IMR-90 (cell line): ENCODE measurements at regions not wholly inside any gene's neighbourhood (a gene's known extent, or its start where the extent isn't known, plus 50 kb on each side); places are given as distances from the start of the nearest gene placed in this dataset.

Experiments used
- ATAC-seq: fragments of 200-7000 bp; cut with Tn5 transposase; 2 replicates; pipeline ENCODE4 v1.9.1; 2020; ENCODE audit warnings: low read depth, mild to moderate bottlenecking, moderate library complexity
- BruUV-seq: library from RNA; stranded (reverse); fragments of 400-500 nt; replicated peaks from 2 replicates; lab custom pipeline; 2021; lab: Mats Ljungman, UMichigan
- CTCF ChIA-PET: fragments of 300-600 bp; formaldehyde crosslinking; extraction: SDS; loops from one replicate; lab custom pipeline; 2021; ENCODE audit warnings: antibody characterized with exemption; lab: Yijun Ruan, JAX
- POLR2A ChIA-PET: fragments of 300-600 bp; sonication (Branson Sonifier 250); formaldehyde crosslinking; loops from one replicate; lab custom pipeline; 2022; ENCODE audit warnings: antibody characterized with exemption; ENCODE audit not compliant: unreplicated experiment; lab: Charles Lee
- DNase-seq: peaks from one replicate; pipeline ENCODE4 v3.0.0; 2013
- H2AFZ ChIP-seq: replicated peaks from 2 replicates; pipeline ENCODE3; 2013; ENCODE audit warnings: low read length, mild to moderate bottlenecking; ENCODE audit not compliant: poor library complexity
- H2AK5ac ChIP-seq: 2 replicates; pipeline ENCODE4 v1.6.1; 2013; ENCODE audit warnings: low read depth, low read length, inconsistent platforms
- H2AK9ac ChIP-seq: replicated peaks from 2 replicates; pipeline ENCODE3; 2013; ENCODE audit warnings: mild to moderate bottlenecking, low read depth, low read length, moderate library complexity; ENCODE audit not compliant: poor library complexity
- H2BK120ac ChIP-seq: 2 replicates; pipeline ENCODE4 v1.6.1; 2013; ENCODE audit warnings: low read depth, low read length, inconsistent platforms
- H2BK15ac ChIP-seq: 3 replicates; pipeline ENCODE4 v1.6.1; 2013; ENCODE audit warnings: low read depth, low read length, inconsistent platforms
- H2BK20ac ChIP-seq: 2 replicates; pipeline ENCODE4 v1.6.1; 2013; ENCODE audit warnings: low read depth, mild to moderate bottlenecking, inconsistent platforms, low read length, moderate library complexity
- H2BK5ac ChIP-seq: 2 replicates; pipeline ENCODE4 v1.6.1; 2013; ENCODE audit warnings: mild to moderate bottlenecking, low read depth, low read length, inconsistent platforms; ENCODE audit not compliant: poor library complexity, severe bottlenecking
- H3K14ac ChIP-seq: replicated peaks from 2 replicates; pipeline ENCODE4 v1.6.1; 2013; ENCODE audit warnings: low read depth, low read length, inconsistent platforms
- H3K18ac ChIP-seq: 2 replicates; pipeline ENCODE4 v1.6.1; 2013; ENCODE audit warnings: low read depth, low read length, control low read depth
- H3K23ac ChIP-seq: 2 replicates; pipeline ENCODE4 v1.6.1; 2013; ENCODE audit warnings: low read depth, low read length, inconsistent platforms
- H3K27ac ChIP-seq: 2 replicates; pipeline ENCODE4 v1.5.1; 2013; ENCODE audit warnings: mild to moderate bottlenecking, control low read depth, low read length; ENCODE audit not compliant: insufficient read depth
- H3K27me3 ChIP-seq: 2 replicates; pipeline ENCODE4 v1.6.1; 2013; ENCODE audit warnings: low read length; ENCODE audit not compliant: control insufficient read depth, insufficient read depth
- H3K36me3 ChIP-seq: 2 replicates; pipeline ENCODE4 v1.6.1; 2013; ENCODE audit warnings: low read length, mixed read lengths; ENCODE audit not compliant: control insufficient read depth, insufficient read depth
- H3K4ac ChIP-seq: 2 replicates; pipeline ENCODE4 v1.6.1; 2013; ENCODE audit warnings: low read depth, low read length, inconsistent platforms
- H3K4me1 ChIP-seq: 2 replicates; pipeline ENCODE4 v1.6.1; 2013; ENCODE audit warnings: low read length, mixed read lengths; ENCODE audit not compliant: control insufficient read depth, insufficient read depth
- H3K4me2 ChIP-seq: 2 replicates; pipeline ENCODE4 v1.6.1; 2013; ENCODE audit warnings: low read depth, mild to moderate bottlenecking, control low read depth, low read length, moderate library complexity
- H3K4me3 ChIP-seq: 2 replicates; pipeline ENCODE4 v1.5.1; 2013; ENCODE audit warnings: low read depth, mild to moderate bottlenecking, control low read depth, low read length, moderate library complexity; ENCODE audit not compliant: insufficient read depth
- H3K56ac ChIP-seq: 2 replicates; pipeline ENCODE4 v1.6.1; 2013; ENCODE audit warnings: low read length, inconsistent platforms; ENCODE audit not compliant: insufficient read depth; ENCODE audit errors: extremely low read depth
- H3K79me1 ChIP-seq, 2 experiments: 2 replicates each; pipeline ENCODE4 v1.6.1; 2013; ENCODE audit warnings: low read length in 2 of 2, inconsistent platforms in 1 of 2, low read depth in 1 of 2
- H3K9ac ChIP-seq: 2 replicates; pipeline ENCODE4 v1.6.1; 2013; ENCODE audit warnings: low read depth, low read length, control low read depth
- H3K9me1 ChIP-seq: 2 replicates; pipeline ENCODE4 v1.6.1; 2013; ENCODE audit warnings: low read length, inconsistent platforms; ENCODE audit not compliant: insufficient read depth
- H3K9me3 ChIP-seq: 2 replicates; pipeline ENCODE4 v1.6.1; 2013; ENCODE audit warnings: low read length; ENCODE audit not compliant: control insufficient read depth, insufficient read depth
- H4K20me1 ChIP-seq: 2 replicates; pipeline ENCODE4 v1.6.1; 2013; ENCODE audit warnings: low read length, inconsistent platforms; ENCODE audit not compliant: insufficient read depth
- H4K5ac ChIP-seq: 2 replicates; pipeline ENCODE4 v1.6.1; 2013; ENCODE audit warnings: mild to moderate bottlenecking, low read depth, low read length, control low read depth
- H4K8ac ChIP-seq, 2 experiments: 2 replicates each; pipeline ENCODE4 v1.6.1; 2013; ENCODE audit warnings: low read depth in 2 of 2, low read length in 2 of 2, control low read depth in 1 of 2, inconsistent platforms in 1 of 2
- H4K91ac ChIP-seq: 2 replicates; pipeline ENCODE4 v1.6.1; 2013; ENCODE audit warnings: low read depth, low read length, inconsistent platforms; ENCODE audit not compliant: insufficient read depth
- BHLHE40 ChIP-seq: fragments of 150-350 bp; IDR thresholded peaks from 2 replicates; pipeline ENCODE4 v1.6.1; 2016; ENCODE audit warnings: mild to moderate bottlenecking, low read depth, low read length
- CEBPB ChIP-seq: IDR thresholded peaks from 2 replicates; pipeline ENCODE4 v1.6.1; 2012; ENCODE audit warnings: low read depth, low read length, improper control_type of control experiment
- CHD1 ChIP-seq: IDR thresholded peaks from 2 replicates; pipeline ENCODE4 v1.6.1; 2012; ENCODE audit warnings: low read depth, low read length, improper control_type of control experiment
- CTCF ChIP-seq: conservative IDR thresholded peaks from 2 replicates; pipeline ENCODE4 v1.5.1; 2012; ENCODE audit warnings: mild to moderate bottlenecking, low read depth, low read length, improper control_type of control experiment
- ELK1 ChIP-seq: fragments of 150-350 bp; IDR thresholded peaks from 2 replicates; pipeline ENCODE4 v1.6.1; 2016; ENCODE audit warnings: low read depth, mild to moderate bottlenecking, low read length, moderate library complexity, borderline replicate concordance
- FOS ChIP-seq: fragments of 150-350 bp; IDR thresholded peaks from 2 replicates; pipeline ENCODE4 v1.6.1; 2016; ENCODE audit warnings: low read depth, low read length
- MAFK ChIP-seq: IDR thresholded peaks from 2 replicates; pipeline ENCODE4 v1.6.1; 2012; ENCODE audit warnings: low read depth, low read length, improper control_type of control experiment
- MAZ ChIP-seq: IDR thresholded peaks from 2 replicates; pipeline ENCODE4 v1.6.1; 2012; ENCODE audit warnings: low read depth, mild to moderate bottlenecking, low read length, improper control_type of control experiment, moderate library complexity, borderline replicate concordance
- MXI1 ChIP-seq: IDR thresholded peaks from 2 replicates; pipeline ENCODE4 v1.6.1; 2012; ENCODE audit warnings: low read depth, mild to moderate bottlenecking, low read length, moderate library complexity, borderline replicate concordance
- POLR2A ChIP-seq: IDR thresholded peaks from 2 replicates; pipeline ENCODE4 v1.6.1; 2012; ENCODE audit warnings: mild to moderate bottlenecking, low read depth, low read length
- RAD21 ChIP-seq: IDR thresholded peaks from 2 replicates; pipeline ENCODE4 v1.6.1; 2012; ENCODE audit warnings: low read length, improper control_type of control experiment
- RCOR1 ChIP-seq: IDR thresholded peaks from 2 replicates; pipeline ENCODE4 v1.6.1; 2012; ENCODE audit warnings: mild to moderate bottlenecking, low read length, improper control_type of control experiment; ENCODE audit not compliant: insufficient replicate concordance
- RFX5 ChIP-seq: IDR thresholded peaks from 2 replicates; pipeline ENCODE4 v1.8.0; 2012; ENCODE audit warnings: low read depth, mild to moderate bottlenecking, low read length, moderate library complexity
- SMC3 ChIP-seq: fragments of 150-350 bp; IDR thresholded peaks from 2 replicates; pipeline ENCODE4 v1.6.1; 2016; ENCODE audit warnings: low read depth, mild to moderate bottlenecking, antibody characterized with exemption, low read length, moderate library complexity
- WGBS, 2 experiments: methylation state at CpG; one replicate each; pipeline versions ENCODE4 v1.1.5 to v1.1.7; 2013; ENCODE audit warnings: missing lambda C conversion rate in 2 of 2; ENCODE audit not compliant: insufficient read length in 1 of 2; ENCODE audit errors: extremely low coverage in 2 of 2; 5-methylcytosine and 5-hydroxymethylcytosine counted together
- dilution Hi-C: fragments of 300-500 bp; cut with HindIII; formaldehyde crosslinking; loops from one replicate; pipeline ENCODE4 v1.14.3; 2018; ENCODE audit warnings: low sequenced_read_pairs; ENCODE audit not compliant: unreplicated experiment
- in situ Hi-C: fragments of 300-500 bp; cut with MboI; formaldehyde crosslinking; loops from 3 replicates; pipeline ENCODE4 v1.14.3; 2019; ENCODE audit warnings: low sequenced_read_pairs, inconsistent platforms, mixed read lengths
- intact Hi-C: fragments of 100-400 bp; cut with micrococcal nuclease; formaldehyde crosslinking; loops from 2 replicates; pipeline ENCODE4 v1.10.0; 2022

- H3K27me3 ChIP-seq, result no peaks in the 10 kb centered on the region
- no peak overlapping the region for H3K18ac ChIP-seq
- H2AK9ac ChIP-seq, result no peak overlapping the region
- H2AFZ ChIP-seq, result no peak overlapping the region
- no peak overlapping the region for H3K4me3 ChIP-seq
- H3K9me3 ChIP-seq, result no peaks in the 10 kb centered on the region
- no peak overlapping the region for H4K5ac ChIP-seq
- no peak overlapping the region for H2AK5ac ChIP-seq
- CTCF ChIA-PET, result no interaction called here
- no peaks in the 10 kb centered on the region for H3K36me3 ChIP-seq
- H3K27ac ChIP-seq, result no peak overlapping the region
- POLR2A ChIA-PET, result no interaction called here
- in situ Hi-C loops, result no loop called here
- WGBS, 2 experiments, result no CpG with 5 or more reads among the region's 3 CpGs
- H2BK20ac ChIP-seq, result no peak overlapping the region
- no peak overlapping the region for H3K23ac ChIP-seq
- intact Hi-C loops, result no loop called here
- DNase-seq (no peak), ATAC-seq (no peak)
- H3K56ac ChIP-seq, result no peak overlapping the region
- H3K4me2 ChIP-seq, result no peak overlapping the region
- H3K9me1 ChIP-seq, result no peaks in the 10 kb centered on the region
- H4K8ac ChIP-seq, result no peak overlapping the region
- H2BK15ac ChIP-seq, result no peak overlapping the region
- H2BK5ac ChIP-seq, result no peak overlapping the region
- H3K4me1 ChIP-seq, result no peaks in the 10 kb centered on the region
- H3K14ac ChIP-seq, result no peak overlapping the region
- TF ChIP-seq MXI1, result no peak
- no peak for TF ChIP-seq CHD1
- no peak for TF ChIP-seq CEBPB
- no peak for TF ChIP-seq MAFK
- no peak for TF ChIP-seq RAD21
- TF ChIP-seq ELK1, result no peak
- no peak for TF ChIP-seq SMC3
- no peak for TF ChIP-seq RCOR1
- no peak for TF ChIP-seq FOS
- TF ChIP-seq POLR2A, result no peak
- no peak for TF ChIP-seq BHLHE40
- no peak for TF ChIP-seq CTCF
- no peak for TF ChIP-seq RFX5
- no peak for TF ChIP-seq MAZ
- dilution Hi-C loops, result no loop called here
- no peaks in the 10 kb centered on the region for H3K79me1 ChIP-seq
- no peak overlapping the region for H3K9ac ChIP-seq
- H2BK120ac ChIP-seq, result no peak overlapping the region
- H3K4ac ChIP-seq, result no peak overlapping the region
- no TSS peak for BruUV-seq
- H4K20me1 ChIP-seq, result no peaks in the 10 kb centered on the region
- no peak overlapping the region for H4K91ac ChIP-seq
Measured at GRCh38 chr6:4192627-4193026, 57.3 kb upstream of the ECI2 start.
